ENCODE measurements at regions not wholly inside any gene's neighbourhood (a gene's known extent, or its start where the extent isn't known, plus 50 kb on each side); places are given as distances from the start of the nearest gene placed in this dataset.
"Not testable (repeated sequence)": the region's sequence is repeated elsewhere in the genome, so short reads cannot be mapped to it uniquely, and the experiment has no call there.

- TF ChIP-seq CTCF (IDR thresholded peaks at IDR 0.05; ENCODE audit: low read depth, low read length, missing control alignments), result no peak
- no peak overlapping the region for H3K4me3 ChIP-seq (ENCODE audit: low read depth, low read length)
- DNase-seq (ENCODE audit: low read depth), result no peak
Measured at GRCh38 chr12:73841963-73842362, 695.7 kb upstream of the ATXN7L3B start.

GRCh38 chr12:73863546-73863945 lies 674.1 kb upstream of the ATXN7L3B start:
- no peak for TF ChIP-seq CTCF (IDR thresholded peaks at IDR 0.05; ENCODE audit: low read depth, low read length, missing control alignments)

GRCh38 chr12:73867147-73867546 lies 670.5 kb upstream of the ATXN7L3B start:
- no peak for TF ChIP-seq CTCF (IDR thresholded peaks at IDR 0.05; ENCODE audit: low read depth, low read length, missing control alignments)
- no peak for DNase-seq (ENCODE audit: low read depth)
- no peak overlapping the region for H3K4me3 ChIP-seq (ENCODE audit: low read depth, low read length)

More at GRCh38 chr12:73863546-73863945, 674.1 kb upstream of the ATXN7L3B start:
- no peak overlapping the region for H3K4me3 ChIP-seq (ENCODE audit: low read depth, low read length)
- DNase-seq (ENCODE audit: low read depth), result no peak

- DNase-seq (ENCODE audit: low read depth); H3K4me3 ChIP-seq (ENCODE audit: low read depth, low read length): not testable (repeated sequence)
Measured at GRCh38 chr12:73877291-73877690, 660.3 kb upstream of the ATXN7L3B start.

GRCh38 chr12:73892201-73892600 lies 645.4 kb upstream of the ATXN7L3B start:
- TF ChIP-seq CTCF (IDR thresholded peaks at IDR 0.05; ENCODE audit: low read depth, low read length, missing control alignments), result no peak
- DNase-seq (ENCODE audit: low read depth), result no peak
- H3K4me3 ChIP-seq (ENCODE audit: low read depth, low read length), result no peak overlapping the region

- H3K4me3 ChIP-seq (ENCODE audit: low read depth, low read length), result no peak overlapping the region
- no peak for DNase-seq (ENCODE audit: low read depth)
- TF ChIP-seq CTCF (IDR thresholded peaks at IDR 0.05; ENCODE audit: low read depth, low read length, missing control alignments), result no peak
Measured at GRCh38 chr12:73898645-73899044, 639.0 kb upstream of the ATXN7L3B start.

GRCh38 chr12:73902260-73902659 lies 635.4 kb upstream of the ATXN7L3B start:
- TF ChIP-seq CTCF (IDR thresholded peaks at IDR 0.05; ENCODE audit: low read depth, low read length, missing control alignments), result no peak
- H3K4me3 ChIP-seq (ENCODE audit: low read depth, low read length), result no peak overlapping the region
- no peak for DNase-seq (ENCODE audit: low read depth)

GRCh38 chr12:73906757-73907156 lies 630.9 kb upstream of the ATXN7L3B start:
- H3K4me3 ChIP-seq (ENCODE audit: low read depth, low read length), result no peak overlapping the region
- no peak for DNase-seq (ENCODE audit: low read depth)
- TF ChIP-seq CTCF (IDR thresholded peaks at IDR 0.05; ENCODE audit: low read depth, low read length, missing control alignments), result no peak
